GM12891 (cell line): ENCODE measurements at regions not wholly inside any gene's neighbourhood (a gene's known extent, or its start where the extent isn't known, plus 50 kb on each side); places are given as distances from the start of the nearest gene placed in this dataset.

Experiments
- DNase-seq: peaks from one replicate; pipeline ENCODE4 v3.0.0; 2011; ENCODE audit warnings: low spot score; ENCODE audit not compliant: insufficient read length
- FAIRE-seq: peaks from 2 replicates; lab custom pipeline; 2011; peaks lifted over from hg19 to GRCh38; lab: Jason Lieb, UNC
- PAX5 ChIP-seq: IDR thresholded peaks from 2 replicates; pipeline ENCODE4 v1.6.1; 2011; ENCODE audit warnings: low read length, moderate library complexity, mild to moderate bottlenecking; ENCODE audit not compliant: insufficient read depth, severe bottlenecking
- POLR2A ChIP-seq: IDR thresholded peaks from 2 replicates; pipeline ENCODE4 v1.6.1; 2011; ENCODE audit warnings: low read depth, low read length, control low read depth
- POLR2AphosphoS5 ChIP-seq: IDR thresholded peaks from 2 replicates; pipeline ENCODE4 v1.6.1; 2011; ENCODE audit warnings: low read depth, low read length, control low read depth
- POU2F2 ChIP-seq: IDR thresholded peaks from 2 replicates; pipeline ENCODE4 v1.6.1; 2011; ENCODE audit warnings: low read depth, mild to moderate bottlenecking, control low read depth, low read length, moderate library complexity
- SPI1 ChIP-seq: IDR thresholded peaks from 2 replicates; pipeline ENCODE4 v1.6.1; 2011; ENCODE audit warnings: low read depth, low read length, control low read depth
- TAF1 ChIP-seq: IDR thresholded peaks from 2 replicates; pipeline ENCODE4 v1.6.1; 2011; ENCODE audit warnings: low read depth, low read length, control low read depth

- peak; percentile 23 for FAIRE-seq
- no peak for DNase-seq
- TF ChIP-seq PAX5 = no peak
- TF ChIP-seq POU2F2 = no peak
- TF ChIP-seq POLR2AphosphoS5 = no peak
- TF ChIP-seq POLR2A = no peak
- TF ChIP-seq SPI1 = no peak
- no peak for TF ChIP-seq TAF1
Observed at GRCh38 chr6:126172131-126172530, 167.8 kb upstream of the CENPW start.

- DNase-seq = no peak
- TF ChIP-seq PAX5 = no peak
- TF ChIP-seq POLR2AphosphoS5 = no peak
- no peak for TF ChIP-seq POU2F2
- TF ChIP-seq TAF1 = no peak
- TF ChIP-seq SPI1 = no peak
- TF ChIP-seq POLR2A = no peak
- no peak for FAIRE-seq
Observed at GRCh38 chr6:126173265-126173664, 166.7 kb upstream of the CENPW start.

GRCh38 chr6:126174697-126175096, 165.2 kb upstream of the CENPW start:
- no peak for DNase-seq
- FAIRE-seq = no peak
- TF ChIP-seq POLR2A (no peak), POU2F2 (no peak), SPI1 (no peak), POLR2AphosphoS5 (no peak), TAF1 (no peak), PAX5 (no peak)

- DNase-seq = no peak
- FAIRE-seq = no peak
- TF ChIP-seq POU2F2 (no peak), POLR2A (no peak), POLR2AphosphoS5 (no peak), SPI1 (no peak), TAF1 (no peak), PAX5 (no peak)
Observed at GRCh38 chr6:126175251-126175650, 164.7 kb upstream of the CENPW start.

- FAIRE-seq (no peak), DNase-seq (no peak)
- no peak for TF ChIP-seq SPI1
- no peak for TF ChIP-seq POLR2A
- no peak for TF ChIP-seq PAX5
- no peak for TF ChIP-seq POLR2AphosphoS5
- no peak for TF ChIP-seq POU2F2
- TF ChIP-seq TAF1 = no peak
Observed at GRCh38 chr6:126176282-126176681, 163.6 kb upstream of the CENPW start.

GRCh38 chr6:126180585-126180984, 159.3 kb upstream of the CENPW start:
- no peak for TF ChIP-seq POLR2AphosphoS5
- TF ChIP-seq PAX5 = no peak
- no peak for TF ChIP-seq SPI1
- TF ChIP-seq POU2F2 = no peak
- no peak for TF ChIP-seq POLR2A
- TF ChIP-seq TAF1 = no peak
- FAIRE-seq = no peak
- DNase-seq = no peak

GRCh38 chr6:126181173-126181741, 158.7 kb upstream of the CENPW start:
- FAIRE-seq (no peak), DNase-seq (no peak)
- TF ChIP-seq POLR2A (no peak), PAX5 (no peak), SPI1 (no peak), POU2F2 (no peak), POLR2AphosphoS5 (no peak), TAF1 (no peak)

- FAIRE-seq = no peak
- TF ChIP-seq POLR2A = no peak
- TF ChIP-seq PAX5 = no peak
- no peak for TF ChIP-seq TAF1
- TF ChIP-seq SPI1 = no peak
- no peak for TF ChIP-seq POLR2AphosphoS5
- no peak for TF ChIP-seq POU2F2
Observed at GRCh38 chr6:126181890-126182289, 158.0 kb upstream of the CENPW start.

GRCh38 chr6:126182650-126183311, 157.1 kb upstream of the CENPW start:
- DNase-seq (no peak), FAIRE-seq (peak; percentile 20)
- TF ChIP-seq TAF1 (no peak), POU2F2 (no peak), PAX5 (no peak), SPI1 (no peak), POLR2A (no peak), POLR2AphosphoS5 (no peak)

More at GRCh38 chr6:126181890-126182289, 158.0 kb upstream of the CENPW start:
- DNase-seq = no peak

GRCh38 chr6:126185774-126186173, 154.1 kb upstream of the CENPW start:
- TF ChIP-seq POLR2AphosphoS5 = no peak
- no peak for TF ChIP-seq PAX5
- no peak for TF ChIP-seq POU2F2
- TF ChIP-seq TAF1 = no peak
- no peak for TF ChIP-seq SPI1
- TF ChIP-seq POLR2A = no peak
- FAIRE-seq = no peak
- no peak for DNase-seq
